ENCODE measurements at regions not wholly inside any gene's neighbourhood (a gene's known extent, or its start where the extent isn't known, plus 50 kb on each side); places are given as distances from the start of the nearest gene placed in this dataset.

DNA sequence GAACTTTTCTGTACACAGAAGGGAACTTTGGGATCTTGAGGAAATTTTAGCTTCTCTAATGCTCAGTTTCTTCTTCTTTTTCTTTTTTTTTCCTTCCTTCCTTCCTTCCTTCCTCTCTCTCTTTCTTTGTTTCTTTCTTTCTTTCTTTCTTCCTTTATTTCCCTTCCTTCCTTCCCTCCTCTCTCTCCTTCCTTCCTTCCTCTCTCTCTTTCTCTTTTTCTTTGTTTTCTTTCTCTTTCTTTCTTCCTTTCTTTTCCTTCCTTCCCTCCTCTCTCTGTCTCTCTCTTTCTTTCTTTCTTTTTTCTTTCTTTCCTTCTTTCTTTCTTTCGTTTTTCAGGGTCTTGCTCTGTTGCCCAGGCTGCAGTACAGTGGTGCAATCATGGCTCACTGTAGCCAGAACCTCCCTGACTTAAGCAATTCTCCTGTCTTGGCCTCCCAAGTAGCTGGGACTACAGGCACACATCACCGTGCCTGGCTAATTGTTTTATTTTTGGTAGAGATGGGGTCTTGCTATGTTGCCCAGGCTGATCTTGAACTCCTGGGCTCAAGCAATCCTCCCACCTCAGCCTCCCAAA, 58.6 kb upstream of the SDK1 start:
- no peak for TF ChIP-seq BHLHE40 (IDR thresholded peaks at IDR 0.05; ENCODE audit: borderline replicate concordance)
- no peak for TF ChIP-seq L3MBTL2 (conservative IDR thresholded peaks at IDR 0.05)
- no peak for TF ChIP-seq FOXA1 (IDR thresholded peaks at IDR 0.05)
- no peak for TF ChIP-seq SUZ12 (IDR thresholded peaks at IDR 0.05)
- TF ChIP-seq SP1 (IDR thresholded peaks at IDR 0.05) = no peak
- no peak for TF ChIP-seq PKNOX1 (IDR thresholded peaks at IDR 0.05)
- no peak for TF ChIP-seq ZNF384 (IDR thresholded peaks at IDR 0.05)
- no peak for TF ChIP-seq HDGF (IDR thresholded peaks at IDR 0.05; ENCODE audit: borderline replicate concordance)

Measured in HEK293T (cell line).